SK-N-SH treated with all-trans-retinoic acid at 6 μM for 48 hours (cell line): ENCODE measurements at regions not wholly inside any gene's neighbourhood (a gene's known extent, or its start where the extent isn't known, plus 50 kb on each side); places are given as distances from the start of the nearest gene placed in this dataset.

Experiments used
- CSDC2 ChIP-seq: fragments of 250-450 bp; sonication (Bioruptor Pico); IDR thresholded peaks from 2 replicates; pipeline ENCODE4 v1.5.0; 2020; ENCODE audit warnings: mild to moderate bottlenecking, moderate library complexity
- OSR1 ChIP-seq: fragments of 250-450 bp; sonication (Bioruptor Pico); IDR thresholded peaks from 2 replicates; pipeline ENCODE4 v1.8.0; 2022; ENCODE audit warnings: moderate library complexity, mild to moderate bottlenecking, inconsistent platforms
- PPARA ChIP-seq: fragments of 250-450 bp; sonication (Bioruptor Pico); IDR thresholded peaks from 2 replicates; pipeline ENCODE4 v1.5.0; 2020; ENCODE audit warnings: mild to moderate bottlenecking, borderline replicate concordance
- SNAI2 ChIP-seq: fragments of 250-450 bp; sonication (Bioruptor Pico); IDR thresholded peaks from 2 replicates; pipeline ENCODE4 v1.5.0; 2020; ENCODE audit warnings: mild to moderate bottlenecking, moderate library complexity
- TCF4 ChIP-seq: fragments of 250-450 bp; sonication (Bioruptor Pico); IDR thresholded peaks from 2 replicates; pipeline ENCODE4 v1.8.0; 2021; ENCODE audit warnings: mild to moderate bottlenecking, moderate library complexity, borderline replicate concordance
- ZFP30 ChIP-seq: fragments of 450-650 bp; formaldehyde crosslinking; IDR thresholded peaks from 2 replicates; pipeline ENCODE4 v1.5.0; 2022; ENCODE audit warnings: mild to moderate bottlenecking, moderate library complexity
- ZNF565 ChIP-seq: fragments of 450-650 bp; formaldehyde crosslinking; conservative IDR thresholded peaks from 2 replicates; pipeline ENCODE4 v1.5.0; 2020; ENCODE audit warnings: low read depth, mild to moderate bottlenecking, moderate library complexity
- ZNF8 ChIP-seq: fragments of 450-650 bp; formaldehyde crosslinking; IDR thresholded peaks from 2 replicates; pipeline ENCODE4 v1.5.0; 2020; ENCODE audit warnings: mild to moderate bottlenecking, moderate library complexity
- TF ChIP-seq, protein P1 (sequence below): fragments of 250-450 bp; sonication (Bioruptor Pico); IDR thresholded peaks from 2 replicates; pipeline ENCODE4 v1.5.0; 2020; ENCODE audit warnings: mild to moderate bottlenecking, moderate library complexity
- TF ChIP-seq, protein P2 (sequence below): fragments of 250-450 bp; sonication (Bioruptor Pico); IDR thresholded peaks from 2 replicates; pipeline ENCODE4 v1.8.0; 2020; ENCODE audit warnings: mild to moderate bottlenecking, moderate library complexity, borderline replicate concordance
- TF ChIP-seq, protein P3 (sequence below): fragments of 250-450 bp; sonication (Bioruptor Pico); IDR thresholded peaks from 2 replicates; pipeline ENCODE4 v1.5.1; 2021; ENCODE audit warnings: mild to moderate bottlenecking, moderate library complexity

DNA sequence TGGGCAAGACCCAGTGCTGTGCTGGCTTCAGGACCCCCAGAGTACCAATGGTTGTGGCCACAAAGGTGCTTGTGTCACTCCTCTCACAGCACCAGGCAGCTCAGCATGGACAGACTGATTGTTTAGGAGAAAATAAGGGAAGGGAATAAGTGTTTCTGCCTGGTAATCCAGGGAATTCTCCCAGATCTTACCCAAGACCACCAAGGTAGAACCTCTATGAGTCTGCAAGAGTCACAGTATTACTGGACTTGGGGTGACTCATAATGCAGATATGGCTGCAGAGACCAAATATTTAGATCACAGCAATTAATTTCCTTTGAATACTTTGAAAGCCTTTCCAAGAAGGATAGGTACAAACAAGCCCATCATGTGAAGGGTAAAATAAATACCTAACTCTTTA, 1178.3 kb upstream of the FLRT2 start:
- TF ChIP-seq CSDC2 (no peak), SNAI2 (CRISPR knock-in tag) (no peak), PPARA (CRISPR knock-in tag) (no peak), OSR1 (CRISPR knock-in tag) (no peak), ZNF565 (CRISPR knock-in tag) (no peak), ZFP30 (CRISPR knock-in tag) (no peak), ZNF8 (CRISPR knock-in tag) (no peak), TCF4 (CRISPR knock-in tag) (no peak)
- TF ChIP-seq, protein P1, sequence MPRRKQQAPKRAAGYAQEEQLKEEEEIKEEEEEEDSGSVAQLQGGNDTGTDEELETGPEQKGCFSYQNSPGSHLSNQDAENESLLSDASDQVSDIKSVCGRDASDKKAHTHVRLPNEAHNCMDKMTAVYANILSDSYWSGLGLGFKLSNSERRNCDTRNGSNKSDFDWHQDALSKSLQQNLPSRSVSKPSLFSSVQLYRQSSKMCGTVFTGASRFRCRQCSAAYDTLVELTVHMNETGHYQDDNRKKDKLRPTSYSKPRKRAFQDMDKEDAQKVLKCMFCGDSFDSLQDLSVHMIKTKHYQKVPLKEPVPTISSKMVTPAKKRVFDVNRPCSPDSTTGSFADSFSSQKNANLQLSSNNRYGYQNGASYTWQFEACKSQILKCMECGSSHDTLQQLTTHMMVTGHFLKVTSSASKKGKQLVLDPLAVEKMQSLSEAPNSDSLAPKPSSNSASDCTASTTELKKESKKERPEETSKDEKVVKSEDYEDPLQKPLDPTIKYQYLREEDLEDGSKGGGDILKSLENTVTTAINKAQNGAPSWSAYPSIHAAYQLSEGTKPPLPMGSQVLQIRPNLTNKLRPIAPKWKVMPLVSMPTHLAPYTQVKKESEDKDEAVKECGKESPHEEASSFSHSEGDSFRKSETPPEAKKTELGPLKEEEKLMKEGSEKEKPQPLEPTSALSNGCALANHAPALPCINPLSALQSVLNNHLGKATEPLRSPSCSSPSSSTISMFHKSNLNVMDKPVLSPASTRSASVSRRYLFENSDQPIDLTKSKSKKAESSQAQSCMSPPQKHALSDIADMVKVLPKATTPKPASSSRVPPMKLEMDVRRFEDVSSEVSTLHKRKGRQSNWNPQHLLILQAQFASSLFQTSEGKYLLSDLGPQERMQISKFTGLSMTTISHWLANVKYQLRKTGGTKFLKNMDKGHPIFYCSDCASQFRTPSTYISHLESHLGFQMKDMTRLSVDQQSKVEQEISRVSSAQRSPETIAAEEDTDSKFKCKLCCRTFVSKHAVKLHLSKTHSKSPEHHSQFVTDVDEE (CRISPR knock-in tag): no peak
- TF ChIP-seq, protein P2, sequence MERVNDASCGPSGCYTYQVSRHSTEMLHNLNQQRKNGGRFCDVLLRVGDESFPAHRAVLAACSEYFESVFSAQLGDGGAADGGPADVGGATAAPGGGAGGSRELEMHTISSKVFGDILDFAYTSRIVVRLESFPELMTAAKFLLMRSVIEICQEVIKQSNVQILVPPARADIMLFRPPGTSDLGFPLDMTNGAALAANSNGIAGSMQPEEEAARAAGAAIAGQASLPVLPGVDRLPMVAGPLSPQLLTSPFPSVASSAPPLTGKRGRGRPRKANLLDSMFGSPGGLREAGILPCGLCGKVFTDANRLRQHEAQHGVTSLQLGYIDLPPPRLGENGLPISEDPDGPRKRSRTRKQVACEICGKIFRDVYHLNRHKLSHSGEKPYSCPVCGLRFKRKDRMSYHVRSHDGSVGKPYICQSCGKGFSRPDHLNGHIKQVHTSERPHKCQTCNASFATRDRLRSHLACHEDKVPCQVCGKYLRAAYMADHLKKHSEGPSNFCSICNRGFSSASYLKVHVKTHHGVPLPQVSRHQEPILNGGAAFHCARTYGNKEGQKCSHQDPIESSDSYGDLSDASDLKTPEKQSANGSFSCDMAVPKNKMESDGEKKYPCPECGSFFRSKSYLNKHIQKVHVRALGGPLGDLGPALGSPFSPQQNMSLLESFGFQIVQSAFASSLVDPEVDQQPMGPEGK: no peak
- TF ChIP-seq, protein P3, sequence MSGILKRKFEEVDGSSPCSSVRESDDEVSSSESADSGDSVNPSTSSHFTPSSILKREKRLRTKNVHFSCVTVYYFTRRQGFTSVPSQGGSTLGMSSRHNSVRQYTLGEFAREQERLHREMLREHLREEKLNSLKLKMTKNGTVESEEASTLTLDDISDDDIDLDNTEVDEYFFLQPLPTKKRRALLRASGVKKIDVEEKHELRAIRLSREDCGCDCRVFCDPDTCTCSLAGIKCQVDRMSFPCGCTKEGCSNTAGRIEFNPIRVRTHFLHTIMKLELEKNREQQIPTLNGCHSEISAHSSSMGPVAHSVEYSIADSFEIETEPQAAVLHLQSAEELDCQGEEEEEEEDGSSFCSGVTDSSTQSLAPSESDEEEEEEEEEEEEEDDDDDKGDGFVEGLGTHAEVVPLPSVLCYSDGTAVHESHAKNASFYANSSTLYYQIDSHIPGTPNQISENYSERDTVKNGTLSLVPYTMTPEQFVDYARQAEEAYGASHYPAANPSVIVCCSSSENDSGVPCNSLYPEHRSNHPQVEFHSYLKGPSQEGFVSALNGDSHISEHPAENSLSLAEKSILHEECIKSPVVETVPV (CRISPR knock-in tag): no peak
